Fibroblast of the aortic adventitia (primary cell): ENCODE measurements at regions not wholly inside any gene's neighbourhood (a gene's known extent, or its start where the extent isn't known, plus 50 kb on each side); places are given as distances from the start of the nearest gene placed in this dataset.

Source experiments
- DNase-seq: peaks from one replicate; pipeline ENCODE4 v3.0.0-alpha.2; 2010; ENCODE audit warnings: low read depth
- H3K4me3 ChIP-seq: 2 replicates; pipeline ENCODE4 v1.5.1; 2011; ENCODE audit warnings: low read depth, mild to moderate bottlenecking, control low read depth, low read length, moderate library complexity
- TF ChIP-seq, protein P1 (sequence below): IDR thresholded peaks from 2 replicates; pipeline ENCODE4 v1.5.1; 2011; ENCODE audit warnings: mild to moderate bottlenecking, low read length, control low read depth, inconsistent platforms; ENCODE audit not compliant: insufficient read depth

DNA sequence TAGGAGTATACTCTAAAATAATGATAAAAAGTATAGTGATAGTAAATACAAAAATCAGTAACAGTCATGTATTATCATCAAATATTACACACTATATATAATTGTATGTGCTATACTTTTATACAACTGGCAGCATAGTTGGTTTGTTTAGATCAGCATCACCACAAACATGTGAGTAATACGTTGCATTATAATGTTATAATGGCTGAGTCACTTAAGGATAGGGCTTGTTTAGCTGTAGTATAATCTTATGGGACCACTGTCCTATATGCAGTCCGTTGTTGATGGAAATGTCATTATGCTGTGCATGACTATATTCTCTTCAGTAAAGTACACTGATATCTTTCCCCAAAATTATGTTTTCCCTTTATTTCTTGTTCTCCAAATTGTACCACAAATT, 92.8 kb downstream of the LYPLAL1 start:
- no peak for DNase-seq
- TF ChIP-seq, protein P1, sequence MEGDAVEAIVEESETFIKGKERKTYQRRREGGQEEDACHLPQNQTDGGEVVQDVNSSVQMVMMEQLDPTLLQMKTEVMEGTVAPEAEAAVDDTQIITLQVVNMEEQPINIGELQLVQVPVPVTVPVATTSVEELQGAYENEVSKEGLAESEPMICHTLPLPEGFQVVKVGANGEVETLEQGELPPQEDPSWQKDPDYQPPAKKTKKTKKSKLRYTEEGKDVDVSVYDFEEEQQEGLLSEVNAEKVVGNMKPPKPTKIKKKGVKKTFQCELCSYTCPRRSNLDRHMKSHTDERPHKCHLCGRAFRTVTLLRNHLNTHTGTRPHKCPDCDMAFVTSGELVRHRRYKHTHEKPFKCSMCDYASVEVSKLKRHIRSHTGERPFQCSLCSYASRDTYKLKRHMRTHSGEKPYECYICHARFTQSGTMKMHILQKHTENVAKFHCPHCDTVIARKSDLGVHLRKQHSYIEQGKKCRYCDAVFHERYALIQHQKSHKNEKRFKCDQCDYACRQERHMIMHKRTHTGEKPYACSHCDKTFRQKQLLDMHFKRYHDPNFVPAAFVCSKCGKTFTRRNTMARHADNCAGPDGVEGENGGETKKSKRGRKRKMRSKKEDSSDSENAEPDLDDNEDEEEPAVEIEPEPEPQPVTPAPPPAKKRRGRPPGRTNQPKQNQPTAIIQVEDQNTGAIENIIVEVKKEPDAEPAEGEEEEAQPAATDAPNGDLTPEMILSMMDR, result no peak
- no peak overlapping the region for H3K4me3 ChIP-seq

- no peak overlapping the region for H3K4me3 ChIP-seq
- TF ChIP-seq, protein P1, result no peak
- DNase-seq, result peak; percentile 12
Observed at GRCh38 chr1:219265026-219265515, 91.4 kb downstream of the LYPLAL1 start.

DNA sequence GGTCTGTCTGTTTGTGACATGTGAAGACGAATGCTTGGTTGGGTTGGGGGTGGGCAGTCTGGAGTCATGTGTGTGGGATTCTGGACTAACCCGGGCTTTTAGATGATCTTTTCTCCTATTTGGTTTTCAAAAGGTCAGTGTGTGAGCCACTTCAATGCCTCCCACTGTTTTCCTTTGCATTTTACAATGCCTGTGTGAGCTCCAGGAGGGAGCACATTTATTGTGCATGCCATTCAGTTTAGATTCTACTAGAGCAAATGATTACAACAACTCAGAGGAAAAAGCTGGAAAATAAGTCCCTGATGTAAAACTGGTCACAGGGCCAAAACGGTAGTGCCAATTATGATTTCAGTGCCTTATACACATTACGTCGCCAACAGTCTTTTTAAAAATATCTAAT, 90.9 kb downstream of the LYPLAL1 start:
- DNase-seq, result peak; percentile 5
- no peak overlapping the region for H3K4me3 ChIP-seq
- TF ChIP-seq, protein P1, result no peak
